PC-9 (cell line): ENCODE measurements at regions not wholly inside any gene's neighbourhood (a gene's known extent, or its start where the extent isn't known, plus 50 kb on each side); places are given as distances from the start of the nearest gene placed in this dataset.

ENCODE experiments used
- BruUV-seq: library from RNA; stranded (reverse); fragments of 400-500 nt; replicated peaks from 2 replicates; lab custom pipeline; 2021; lab: Mats Ljungman, UMichigan
- CTCF ChIA-PET: fragments of 300-600 bp; sonication (Branson Sonifier 250); formaldehyde crosslinking; loops from one replicate; lab custom pipeline; 2022; ENCODE audit warnings: antibody characterized with exemption; lab: Charles Lee
- POLR2A ChIA-PET: fragments of 300-600 bp; sonication (Branson Sonifier 250); formaldehyde crosslinking; loops from one replicate; lab custom pipeline; 2022; ENCODE audit warnings: antibody characterized with exemption; ENCODE audit not compliant: unreplicated experiment; lab: Charles Lee
- DNase-seq, 2 experiments: peaks; one replicate each; pipeline versions ENCODE4 v3.0.0 to v3.0.0-alpha.2; 2015 to 2022; ENCODE audit warnings: mixed read lengths in 1 of 2
- H2AFZ ChIP-seq: fragments of 200-600 bp; sonication (generic); 2 replicates; pipeline ENCODE4 v1.8.1; 2017; ENCODE audit warnings: antibody characterized with exemption
- H3F3A ChIP-seq: fragments of 200-600 bp; sonication (generic); 2 replicates; pipeline ENCODE4 v1.8.1; 2017; ENCODE audit warnings: antibody characterized with exemption, mild to moderate bottlenecking, low read depth; ENCODE audit not compliant: insufficient read depth
- H3K27ac ChIP-seq: fragments of 200-600 bp; sonication (generic); 2 replicates; pipeline ENCODE4 v1.6.1; 2016; ENCODE audit warnings: mixed run types
- H3K27me3 ChIP-seq: fragments of 200-600 bp; sonication (generic); 2 replicates; pipeline ENCODE4 v1.6.1; 2016; ENCODE audit warnings: low read depth, mixed run types; ENCODE audit not compliant: insufficient read depth
- H3K36me3 ChIP-seq: fragments of 200-600 bp; sonication (generic); 2 replicates; pipeline ENCODE4 v1.6.1; 2016; ENCODE audit warnings: low read depth, mixed run types
- H3K4me1 ChIP-seq: fragments of 200-600 bp; sonication (generic); replicated peaks from 2 replicates; pipeline ENCODE4 v1.6.1; 2016; ENCODE audit warnings: mixed run types; ENCODE audit not compliant: insufficient read depth
- H3K4me2 ChIP-seq: fragments of 200-600 bp; sonication (generic); 2 replicates; pipeline ENCODE4 v1.6.1; 2017; ENCODE audit warnings: mixed run types
- H3K4me3 ChIP-seq: fragments of 200-600 bp; sonication (generic); 2 replicates; pipeline ENCODE4 v1.6.1; 2016; ENCODE audit warnings: mixed run types
- H3K79me2 ChIP-seq: fragments of 200-600 bp; sonication (generic); 2 replicates; pipeline ENCODE4 v1.6.1; 2017; ENCODE audit warnings: low read depth, mixed run types
- H3K9me2 ChIP-seq: fragments of 200-600 bp; sonication (generic); 2 replicates; pipeline ENCODE4 v1.8.1; 2017; ENCODE audit warnings: mild to moderate bottlenecking; ENCODE audit not compliant: insufficient read depth
- H3K9me3 ChIP-seq: fragments of 200-600 bp; sonication (generic); 2 replicates; pipeline ENCODE4 v1.8.1; 2016; ENCODE audit warnings: low read depth; ENCODE audit not compliant: insufficient read depth
- H4K20me1 ChIP-seq: fragments of 200-600 bp; sonication (generic); 2 replicates; pipeline ENCODE4 v1.8.1; 2017; ENCODE audit not compliant: insufficient read depth
- EZH2 ChIP-seq: fragments of 200-600 bp; sonication (generic); IDR thresholded peaks from 2 replicates; pipeline ENCODE4 v1.8.0; 2017; ENCODE audit warnings: antibody characterized with exemption, low read depth
- intact Hi-C: fragments of 100-400 bp; cut with micrococcal nuclease; formaldehyde crosslinking; loops from one replicate; pipeline ENCODE4 v1.10.0; 2022; ENCODE audit not compliant: unreplicated experiment
- TF ChIP-seq, protein P1 (sequence below): fragments of 200-600 bp; sonication (generic); conservative IDR thresholded peaks from 2 replicates; pipeline ENCODE4 v1.6.1; 2017; ENCODE audit warnings: mixed run types, antibody characterized with exemption, mild to moderate bottlenecking, moderate library complexity

DNA sequence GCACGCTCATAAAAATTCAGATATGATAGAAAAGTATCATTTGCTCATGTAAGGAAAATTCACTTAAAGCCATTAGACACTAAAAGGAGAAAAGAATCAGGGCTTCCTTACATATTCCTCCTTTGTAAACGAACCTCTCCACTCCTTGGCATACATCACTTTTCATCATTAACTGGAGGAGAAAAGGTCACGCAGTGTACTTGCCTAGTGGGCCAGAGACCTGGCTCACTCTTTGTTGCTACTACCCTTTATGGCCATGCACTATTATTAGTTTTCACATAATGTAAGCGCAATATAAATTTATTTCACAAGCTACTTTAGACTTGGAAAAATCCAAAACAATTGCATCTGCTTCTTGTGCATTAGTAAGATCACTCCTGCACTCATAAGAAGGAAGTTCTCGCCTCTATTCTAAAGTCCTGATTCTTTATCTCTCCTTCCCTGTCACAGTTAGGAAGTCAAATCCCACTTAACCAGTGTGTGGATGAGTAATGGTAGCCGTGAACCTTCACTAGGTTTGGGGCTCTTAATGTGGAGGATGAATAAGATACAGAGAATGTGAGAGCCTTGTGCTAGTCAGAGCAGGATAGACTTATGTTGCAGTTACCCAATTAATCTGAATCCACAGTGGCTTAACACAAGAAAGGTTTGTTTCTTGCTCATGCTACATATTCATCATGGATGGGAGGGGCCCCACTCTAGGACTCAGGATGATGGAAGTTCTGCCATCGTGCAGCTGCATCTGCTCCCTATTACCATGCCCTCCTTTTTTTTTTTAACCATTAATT lies 115.0 kb upstream of the GLS start:
- H2AFZ ChIP-seq, result no peak overlapping the region
- H3K27ac ChIP-seq, result no peak overlapping the region
- H3K4me1 ChIP-seq, result peaks cover 14% of the 10 kb centered on the region
- peaks cover 8% of the 10 kb centered on the region; the same call in 1 of the 2 replicates for H3F3A ChIP-seq
- no peak overlapping the region for H3K4me3 ChIP-seq
- no peaks in the 10 kb centered on the region for H4K20me1 ChIP-seq
- no peak overlapping the region for H3K4me2 ChIP-seq
- H3K9me2 ChIP-seq, result no peaks in the 10 kb centered on the region
- DNase-seq, result peak in 1 of 2 experiments; percentile 65
- intact Hi-C loops, result loop anchor here (2.0 kb wide), 1 partner anchor 47 kb away; no protein-coding TSS in a partner anchor
- ChIA-PET CTCF (no interaction called here), POLR2A (no interaction called here)
- TF ChIP-seq, protein P1, sequence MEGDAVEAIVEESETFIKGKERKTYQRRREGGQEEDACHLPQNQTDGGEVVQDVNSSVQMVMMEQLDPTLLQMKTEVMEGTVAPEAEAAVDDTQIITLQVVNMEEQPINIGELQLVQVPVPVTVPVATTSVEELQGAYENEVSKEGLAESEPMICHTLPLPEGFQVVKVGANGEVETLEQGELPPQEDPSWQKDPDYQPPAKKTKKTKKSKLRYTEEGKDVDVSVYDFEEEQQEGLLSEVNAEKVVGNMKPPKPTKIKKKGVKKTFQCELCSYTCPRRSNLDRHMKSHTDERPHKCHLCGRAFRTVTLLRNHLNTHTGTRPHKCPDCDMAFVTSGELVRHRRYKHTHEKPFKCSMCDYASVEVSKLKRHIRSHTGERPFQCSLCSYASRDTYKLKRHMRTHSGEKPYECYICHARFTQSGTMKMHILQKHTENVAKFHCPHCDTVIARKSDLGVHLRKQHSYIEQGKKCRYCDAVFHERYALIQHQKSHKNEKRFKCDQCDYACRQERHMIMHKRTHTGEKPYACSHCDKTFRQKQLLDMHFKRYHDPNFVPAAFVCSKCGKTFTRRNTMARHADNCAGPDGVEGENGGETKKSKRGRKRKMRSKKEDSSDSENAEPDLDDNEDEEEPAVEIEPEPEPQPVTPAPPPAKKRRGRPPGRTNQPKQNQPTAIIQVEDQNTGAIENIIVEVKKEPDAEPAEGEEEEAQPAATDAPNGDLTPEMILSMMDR, result no peak
- TF ChIP-seq EZH2, result no peak
- H3K27me3 ChIP-seq, result no peaks in the 10 kb centered on the region
- H3K9me3 ChIP-seq, result no peaks in the 10 kb centered on the region
- no peaks in the 10 kb centered on the region for H3K36me3 ChIP-seq
- H3K79me2 ChIP-seq, result no peaks in the 10 kb centered on the region
- BruUV-seq, result no TSS peak

DNA sequence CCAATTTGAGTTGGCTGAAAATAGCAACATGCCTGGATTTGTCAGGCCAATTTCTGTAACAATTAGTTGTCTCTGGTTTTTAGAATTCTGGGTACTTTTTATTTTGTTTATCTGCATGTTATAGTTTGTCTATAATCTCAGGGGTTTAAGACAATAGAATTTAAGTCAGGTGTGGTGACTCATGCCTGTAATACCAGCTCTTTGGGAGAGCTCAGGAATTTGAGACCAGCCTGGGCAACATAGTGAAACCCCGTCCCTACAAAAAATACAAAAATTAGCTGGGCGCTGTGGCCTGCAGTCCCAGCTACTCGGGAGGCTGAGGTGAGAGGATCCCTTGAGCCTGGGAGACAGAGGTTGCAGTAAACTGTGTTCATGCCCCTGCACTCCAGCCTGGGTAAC lies 114.4 kb upstream of the GLS start:
- H3K27ac ChIP-seq, result no peak overlapping the region
- intact Hi-C loops, result loop anchor here (2.0 kb wide), 1 partner anchor 47 kb away; no protein-coding TSS in a partner anchor
- no peak overlapping the region for H2AFZ ChIP-seq

DNA sequence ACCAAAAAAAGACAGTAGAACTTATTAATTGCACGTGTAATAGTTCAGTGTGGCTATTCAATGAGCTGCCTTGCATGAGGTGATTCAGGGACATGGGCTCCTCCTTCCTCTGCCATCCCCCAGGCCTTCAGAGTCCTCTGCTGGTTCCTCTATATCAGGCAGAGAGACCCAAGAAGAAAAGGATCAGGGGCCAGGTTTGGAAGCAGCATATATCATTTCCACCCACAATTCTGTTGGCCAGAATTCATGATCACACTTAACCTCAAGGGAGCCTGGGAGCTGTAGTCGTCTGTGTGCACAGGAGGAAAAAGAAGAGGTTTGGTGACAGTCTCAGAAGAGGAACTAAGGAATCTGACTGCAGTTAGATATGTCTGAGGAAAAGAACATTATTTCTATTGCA lies 114.0 kb upstream of the GLS start:
- CTCF ChIA-PET, result no interaction called here
- intact Hi-C loops, result loop anchor here (2.0 kb wide), 1 partner anchor 48 kb away; no protein-coding TSS in a partner anchor
- H3K4me2 ChIP-seq, result no peak overlapping the region

More for the DNA sequence above, 114.4 kb upstream of the GLS start:
- no peaks in the 10 kb centered on the region for H3K9me2 ChIP-seq
- no peaks in the 10 kb centered on the region for H3K79me2 ChIP-seq
- no peak for TF ChIP-seq EZH2
- TF ChIP-seq, protein P1, result no peak
- no TSS peak for BruUV-seq
- ChIA-PET POLR2A (no interaction called here), CTCF (no interaction called here)
- H4K20me1 ChIP-seq, result no peaks in the 10 kb centered on the region
- H3K27me3 ChIP-seq, result no peaks in the 10 kb centered on the region
- no peaks in the 10 kb centered on the region for H3K36me3 ChIP-seq
- no peak for DNase-seq
- H3K4me3 ChIP-seq, result no peak overlapping the region
- peaks cover 14% of the 10 kb centered on the region for H3K4me1 ChIP-seq
- no peak overlapping the region for H3K4me2 ChIP-seq
- no peaks in the 10 kb centered on the region for H3K9me3 ChIP-seq
- peaks cover 8% of the 10 kb centered on the region; the same call in 1 of the 2 replicates for H3F3A ChIP-seq

More for the DNA sequence above, 114.0 kb upstream of the GLS start:
- Histone ChIP-seq H3K9me2 (no peaks in the 10 kb centered on the region), H3K27ac (no peak overlapping the region), H4K20me1 (no peaks in the 10 kb centered on the region), H3K9me3 (no peaks in the 10 kb centered on the region), H3K4me1 (peaks cover 14% of the 10 kb centered on the region), H3K4me3 (no peak overlapping the region), H3K79me2 (no peaks in the 10 kb centered on the region), H3K36me3 (no peaks in the 10 kb centered on the region), H3F3A (peaks cover 8% of the 10 kb centered on the region; the same call in 1 of the 2 replicates), H2AFZ (no peak overlapping the region), H3K27me3 (no peaks in the 10 kb centered on the region)
- BruUV-seq, result no TSS peak
- no peak for DNase-seq
- TF ChIP-seq, protein P1, result no peak
- no peak for TF ChIP-seq EZH2
- POLR2A ChIA-PET, result no interaction called here
